ENCODE measurements at regions not wholly inside any gene's neighbourhood (a gene's known extent, or its start where the extent isn't known, plus 50 kb on each side); places are given as distances from the start of the nearest gene placed in this dataset.

- no peaks in the 10 kb centered on the region for H3K36me3 Mint-ChIP-seq (ENCODE audit: insufficient read depth, unreplicated experiment)
- no peak overlapping the region for H3K4me3 ChIP-seq (ENCODE audit: low read depth, low read length)
- POLR2A ChIA-PET = no interaction called here
- CTCF ChIA-PET = no interaction called here
- no TSS peak for BruUV-seq (replicated peaks)
- no peaks in the 10 kb centered on the region for H3K9me3 ChIP-seq
- H3K27ac Mint-ChIP-seq (ENCODE audit: unreplicated experiment) = no peak overlapping the region
- no peaks in the 10 kb centered on the region for H3K27me3 ChIP-seq (replicated peaks; ENCODE audit: control insufficient read depth, insufficient read depth, low read length)
- intact Hi-C loops (cut with micrococcal nuclease; ENCODE audit: unreplicated experiment) = no loop called here
- TF ChIP-seq, protein P1, sequence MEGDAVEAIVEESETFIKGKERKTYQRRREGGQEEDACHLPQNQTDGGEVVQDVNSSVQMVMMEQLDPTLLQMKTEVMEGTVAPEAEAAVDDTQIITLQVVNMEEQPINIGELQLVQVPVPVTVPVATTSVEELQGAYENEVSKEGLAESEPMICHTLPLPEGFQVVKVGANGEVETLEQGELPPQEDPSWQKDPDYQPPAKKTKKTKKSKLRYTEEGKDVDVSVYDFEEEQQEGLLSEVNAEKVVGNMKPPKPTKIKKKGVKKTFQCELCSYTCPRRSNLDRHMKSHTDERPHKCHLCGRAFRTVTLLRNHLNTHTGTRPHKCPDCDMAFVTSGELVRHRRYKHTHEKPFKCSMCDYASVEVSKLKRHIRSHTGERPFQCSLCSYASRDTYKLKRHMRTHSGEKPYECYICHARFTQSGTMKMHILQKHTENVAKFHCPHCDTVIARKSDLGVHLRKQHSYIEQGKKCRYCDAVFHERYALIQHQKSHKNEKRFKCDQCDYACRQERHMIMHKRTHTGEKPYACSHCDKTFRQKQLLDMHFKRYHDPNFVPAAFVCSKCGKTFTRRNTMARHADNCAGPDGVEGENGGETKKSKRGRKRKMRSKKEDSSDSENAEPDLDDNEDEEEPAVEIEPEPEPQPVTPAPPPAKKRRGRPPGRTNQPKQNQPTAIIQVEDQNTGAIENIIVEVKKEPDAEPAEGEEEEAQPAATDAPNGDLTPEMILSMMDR (IDR thresholded peaks at IDR 0.05; ENCODE audit: insufficient read depth in 1 of 2, low read depth in 1 of 2, low read length in 1 of 2, severe bottlenecking in 1 of 2, unreplicated experiment in 1 of 2) = no peak
- no peaks in the 10 kb centered on the region for H3K27me3 Mint-ChIP-seq (ENCODE audit: insufficient read depth, unreplicated experiment)
- no peaks in the 10 kb centered on the region for H3K4me1 Mint-ChIP-seq (ENCODE audit: low read depth, unreplicated experiment)
- H3K36me3 ChIP-seq (ENCODE audit: control insufficient read depth, insufficient read depth, low read length) = no peaks in the 10 kb centered on the region
- no peak for DNase-seq
- H3K4me3 Mint-ChIP-seq (ENCODE audit: unreplicated experiment) = no peak overlapping the region
- H3K4me1 ChIP-seq = no peaks in the 10 kb centered on the region
- no peaks in the 10 kb centered on the region for H3K9me3 Mint-ChIP-seq (ENCODE audit: unreplicated experiment)
Measured at GRCh38 chr11:101717619-101718018, 133.8 kb upstream of the TRPC6 start.

DNA sequence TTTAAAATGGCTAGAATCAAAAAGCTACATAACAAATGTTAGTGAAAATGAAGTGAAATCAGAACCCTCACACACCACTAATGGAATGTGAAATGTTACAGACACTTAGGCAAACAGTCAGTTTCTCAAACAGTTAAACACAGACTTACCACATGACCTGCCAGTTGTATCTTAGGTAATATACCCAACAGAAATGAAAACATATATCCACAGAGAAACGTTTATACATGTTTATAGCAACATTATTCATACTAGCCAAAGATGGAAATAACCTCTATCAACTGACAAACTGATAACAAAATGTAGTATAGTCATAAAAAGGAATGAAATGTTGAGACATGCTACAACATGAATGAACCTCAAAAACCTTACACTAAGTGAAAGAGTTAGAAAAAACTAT lies 131.5 kb upstream of the TRPC6 start:
- Mint-ChIP-seq H3K27ac (ENCODE audit: unreplicated experiment) (no peak overlapping the region), H3K4me3 (ENCODE audit: unreplicated experiment) (no peak overlapping the region), H3K4me1 (ENCODE audit: low read depth, unreplicated experiment) (no peaks in the 10 kb centered on the region), H3K36me3 (ENCODE audit: insufficient read depth, unreplicated experiment) (no peaks in the 10 kb centered on the region), H3K9me3 (ENCODE audit: unreplicated experiment) (no peaks in the 10 kb centered on the region), H3K27me3 (ENCODE audit: insufficient read depth, unreplicated experiment) (no peaks in the 10 kb centered on the region)
- Histone ChIP-seq H3K9me3 (no peaks in the 10 kb centered on the region), H3K4me1 (no peaks in the 10 kb centered on the region), H3K27me3 (replicated peaks; ENCODE audit: control insufficient read depth, insufficient read depth, low read length) (no peaks in the 10 kb centered on the region), H3K4me3 (ENCODE audit: low read depth, low read length) (no peak overlapping the region), H3K36me3 (ENCODE audit: control insufficient read depth, insufficient read depth, low read length) (no peaks in the 10 kb centered on the region)
- DNase-seq = no peak
- TF ChIP-seq, protein P1 (IDR thresholded peaks at IDR 0.05; ENCODE audit: insufficient read depth in 1 of 2, low read depth in 1 of 2, low read length in 1 of 2, severe bottlenecking in 1 of 2, unreplicated experiment in 1 of 2) = no peak
- ChIA-PET CTCF (no interaction called here), POLR2A (no interaction called here)
- intact Hi-C loops (cut with micrococcal nuclease; ENCODE audit: unreplicated experiment) = no loop called here
- BruUV-seq (replicated peaks) = no TSS peak

GRCh38 chr11:101707477-101707876 lies 123.7 kb upstream of the TRPC6 start:
- H3K4me3 Mint-ChIP-seq (ENCODE audit: unreplicated experiment) = no peak overlapping the region
- Histone ChIP-seq H3K4me1 (peaks cover 4% of the 10 kb centered on the region; the same call in 1 of the 2 replicates), H3K36me3 (ENCODE audit: control insufficient read depth, insufficient read depth, low read length) (no peaks in the 10 kb centered on the region), H3K27me3 (replicated peaks; ENCODE audit: control insufficient read depth, insufficient read depth, low read length) (no peaks in the 10 kb centered on the region), H3K4me3 (ENCODE audit: low read depth, low read length) (no peak overlapping the region), H3K9me3 (no peaks in the 10 kb centered on the region)
- no peak overlapping the region for H3K27ac Mint-ChIP-seq (ENCODE audit: unreplicated experiment)
- TF ChIP-seq, protein P1 (IDR thresholded peaks at IDR 0.05; ENCODE audit: insufficient read depth in 1 of 2, low read depth in 1 of 2, low read length in 1 of 2, severe bottlenecking in 1 of 2, unreplicated experiment in 1 of 2) = no peak
- H3K36me3 Mint-ChIP-seq (ENCODE audit: insufficient read depth, unreplicated experiment) = no peaks in the 10 kb centered on the region
- H3K27me3 Mint-ChIP-seq (ENCODE audit: insufficient read depth, unreplicated experiment) = no peaks in the 10 kb centered on the region
- CTCF ChIA-PET = no interaction called here
- intact Hi-C loops (cut with micrococcal nuclease; ENCODE audit: unreplicated experiment) = no loop called here
- POLR2A ChIA-PET = no interaction called here
- peaks cover 8% of the 10 kb centered on the region for H3K4me1 Mint-ChIP-seq (ENCODE audit: low read depth, unreplicated experiment)
- BruUV-seq (replicated peaks) = no TSS peak
- DNase-seq = no peak
- peaks cover 9% of the 10 kb centered on the region for H3K9me3 Mint-ChIP-seq (ENCODE audit: unreplicated experiment)

Data from Caco-2 (cell line).